ENCODE measurements at regions not wholly inside any gene's neighbourhood (a gene's known extent, or its start where the extent isn't known, plus 50 kb on each side); places are given as distances from the start of the nearest gene placed in this dataset.
"Not testable (repeated sequence)": the region's sequence is repeated elsewhere in the genome, so short reads cannot be mapped to it uniquely, and the experiment has no call there.

GRCh38 chrX:96575011-96575410 is 109.6 kb upstream of the DIAPH2 start:
- WGBS = 100% methylated on average over 1 of the region's 1 CpG
- no peak overlapping the region for H3K27ac ChIP-seq (ENCODE audit: low read depth, low read length)
- H3K4me1 ChIP-seq (ENCODE audit: insufficient read depth, low read length) = no peaks in the 10 kb centered on the region
- H3K4me3 ChIP-seq (ENCODE audit: low read length) = no peak overlapping the region
- no peaks in the 10 kb centered on the region for H3K27me3 ChIP-seq (ENCODE audit: insufficient read depth, low read length)
- H3K9ac ChIP-seq (ENCODE audit: low read depth, low read length) = no peak overlapping the region
- H3K36me3 ChIP-seq (ENCODE audit: insufficient read depth, low read length) = no peaks in the 10 kb centered on the region
- H3K9me3 ChIP-seq (ENCODE audit: insufficient read depth, low read depth, low read length) = no peaks in the 10 kb centered on the region

- Histone ChIP-seq H3K4me1 (ENCODE audit: insufficient read depth, low read length) (no peaks in the 10 kb centered on the region), H3K36me3 (ENCODE audit: insufficient read depth, low read length) (no peaks in the 10 kb centered on the region), H3K27ac (ENCODE audit: low read depth, low read length) (no peak overlapping the region), H3K9me3 (ENCODE audit: insufficient read depth, low read depth, low read length) (no peaks in the 10 kb centered on the region), H3K27me3 (ENCODE audit: insufficient read depth, low read length) (no peaks in the 10 kb centered on the region), H3K4me3 (ENCODE audit: low read length) (no peak overlapping the region), H3K9ac (ENCODE audit: low read depth, low read length) (no peak overlapping the region)
- WGBS = 98% methylated on average over 2 of the region's 2 CpGs
These were observed 108.3 kb upstream of the DIAPH2 start for GRCh38 chrX:96576368-96576767.

GRCh38 chrX:96578781-96579180 is 105.9 kb upstream of the DIAPH2 start:
- no peaks in the 10 kb centered on the region for H3K9me3 ChIP-seq (ENCODE audit: insufficient read depth, low read depth, low read length)
- no peak overlapping the region for H3K27ac ChIP-seq (ENCODE audit: low read depth, low read length)

GRCh38 chrX:96579252-96579651 is 105.4 kb upstream of the DIAPH2 start:
- Histone ChIP-seq H3K27ac (ENCODE audit: low read depth, low read length) (no peak overlapping the region), H3K36me3 (ENCODE audit: insufficient read depth, low read length) (no peaks in the 10 kb centered on the region), H3K9me3 (ENCODE audit: insufficient read depth, low read depth, low read length) (no peaks in the 10 kb centered on the region), H3K4me3 (ENCODE audit: low read length) (no peak overlapping the region), H3K9ac (ENCODE audit: low read depth, low read length) (no peak overlapping the region), H3K4me1 (ENCODE audit: insufficient read depth, low read length) (no peaks in the 10 kb centered on the region), H3K27me3 (ENCODE audit: insufficient read depth, low read length) (no peaks in the 10 kb centered on the region)

More at GRCh38 chrX:96578781-96579180, 105.9 kb upstream of the DIAPH2 start:
- Histone ChIP-seq H3K27me3 (ENCODE audit: insufficient read depth, low read length) (no peaks in the 10 kb centered on the region), H3K4me3 (ENCODE audit: low read length) (no peak overlapping the region), H3K4me1 (ENCODE audit: insufficient read depth, low read length) (no peaks in the 10 kb centered on the region), H3K9ac (ENCODE audit: low read depth, low read length) (no peak overlapping the region), H3K36me3 (ENCODE audit: insufficient read depth, low read length) (no peaks in the 10 kb centered on the region)

GRCh38 chrX:96590403-96590802 is 94.2 kb upstream of the DIAPH2 start:
- Histone ChIP-seq H3K27ac (ENCODE audit: low read depth, low read length) (no peak overlapping the region), H3K9ac (ENCODE audit: low read depth, low read length) (no peak overlapping the region), H3K27me3 (ENCODE audit: insufficient read depth, low read length) (no peaks in the 10 kb centered on the region), H3K9me3 (ENCODE audit: insufficient read depth, low read depth, low read length) (no peaks in the 10 kb centered on the region), H3K4me3 (ENCODE audit: low read length) (no peak overlapping the region), H3K4me1 (ENCODE audit: insufficient read depth, low read length) (no peaks in the 10 kb centered on the region), H3K36me3 (ENCODE audit: insufficient read depth, low read length) (no peaks in the 10 kb centered on the region)
- no CpG with 5 or more reads among the region's 2 CpGs for WGBS

- WGBS = 93% methylated on average over 2 of the region's 4 CpGs
- Histone ChIP-seq H3K4me3 (ENCODE audit: low read length) (no peak overlapping the region), H3K27ac (ENCODE audit: low read depth, low read length) (no peak overlapping the region), H3K4me1 (ENCODE audit: insufficient read depth, low read length) (no peaks in the 10 kb centered on the region), H3K9me3 (ENCODE audit: insufficient read depth, low read depth, low read length) (no peaks in the 10 kb centered on the region), H3K27me3 (ENCODE audit: insufficient read depth, low read length) (no peaks in the 10 kb centered on the region), H3K9ac (ENCODE audit: low read depth, low read length) (no peak overlapping the region), H3K36me3 (ENCODE audit: insufficient read depth, low read length) (no peaks in the 10 kb centered on the region)
These were observed 93.2 kb upstream of the DIAPH2 start for GRCh38 chrX:96591421-96591820.

GRCh38 chrX:96597847-96598246 is 86.8 kb upstream of the DIAPH2 start:
- H3K36me3 ChIP-seq (ENCODE audit: insufficient read depth, low read length); H3K4me3 ChIP-seq (ENCODE audit: low read length); H3K27ac ChIP-seq (ENCODE audit: low read depth, low read length); H3K27me3 ChIP-seq (ENCODE audit: insufficient read depth, low read length); H3K9me3 ChIP-seq (ENCODE audit: insufficient read depth, low read depth, low read length); H3K4me1 ChIP-seq (ENCODE audit: insufficient read depth, low read length); H3K9ac ChIP-seq (ENCODE audit: low read depth, low read length): not testable (repeated sequence)
- WGBS = over 99% methylated on average over 9 of the region's 9 CpGs

GRCh38 chrX:96611619-96612362 is 72.9 kb upstream of the DIAPH2 start:
- Histone ChIP-seq H3K36me3 (ENCODE audit: insufficient read depth, low read length) (no peaks in the 10 kb centered on the region), H3K27me3 (ENCODE audit: insufficient read depth, low read length) (no peaks in the 10 kb centered on the region), H3K9ac (ENCODE audit: low read depth, low read length) (no peak overlapping the region), H3K9me3 (ENCODE audit: insufficient read depth, low read depth, low read length) (no peaks in the 10 kb centered on the region), H3K4me1 (ENCODE audit: insufficient read depth, low read length) (no peaks in the 10 kb centered on the region), H3K4me3 (ENCODE audit: low read length) (no peak overlapping the region), H3K27ac (ENCODE audit: low read depth, low read length) (no peak overlapping the region)
- 77% methylated on average over 1 of the region's 3 CpGs for WGBS

GRCh38 chrX:96615448-96615847 is 69.2 kb upstream of the DIAPH2 start:
- Histone ChIP-seq H3K9me3 (ENCODE audit: insufficient read depth, low read depth, low read length) (no peaks in the 10 kb centered on the region), H3K27ac (ENCODE audit: low read depth, low read length) (no peak overlapping the region)
- WGBS = 91% methylated on average over 3 of the region's 4 CpGs

GRCh38 chrX:96619588-96619987 is 65.1 kb upstream of the DIAPH2 start:
- Histone ChIP-seq H3K4me3 (ENCODE audit: low read length) (no peak overlapping the region), H3K9ac (ENCODE audit: low read depth, low read length) (no peak overlapping the region), H3K27ac (ENCODE audit: low read depth, low read length) (no peak overlapping the region), H3K9me3 (ENCODE audit: insufficient read depth, low read depth, low read length) (no peaks in the 10 kb centered on the region), H3K4me1 (ENCODE audit: insufficient read depth, low read length) (no peaks in the 10 kb centered on the region), H3K27me3 (ENCODE audit: insufficient read depth, low read length) (no peaks in the 10 kb centered on the region), H3K36me3 (ENCODE audit: insufficient read depth, low read length) (no peaks in the 10 kb centered on the region)

More at GRCh38 chrX:96615448-96615847, 69.2 kb upstream of the DIAPH2 start:
- Histone ChIP-seq H3K27me3 (ENCODE audit: insufficient read depth, low read length) (no peaks in the 10 kb centered on the region), H3K9ac (ENCODE audit: low read depth, low read length) (no peak overlapping the region), H3K4me3 (ENCODE audit: low read length) (no peak overlapping the region), H3K4me1 (ENCODE audit: insufficient read depth, low read length) (no peaks in the 10 kb centered on the region), H3K36me3 (ENCODE audit: insufficient read depth, low read length) (no peaks in the 10 kb centered on the region)

GRCh38 chrX:96621811-96622210 is 62.8 kb upstream of the DIAPH2 start:
- Histone ChIP-seq H3K4me3 (ENCODE audit: low read length) (no peak overlapping the region), H3K4me1 (ENCODE audit: insufficient read depth, low read length) (no peaks in the 10 kb centered on the region), H3K27me3 (ENCODE audit: insufficient read depth, low read length) (no peaks in the 10 kb centered on the region), H3K9ac (ENCODE audit: low read depth, low read length) (no peak overlapping the region), H3K27ac (ENCODE audit: low read depth, low read length) (no peak overlapping the region), H3K9me3 (ENCODE audit: insufficient read depth, low read depth, low read length) (no peaks in the 10 kb centered on the region), H3K36me3 (ENCODE audit: insufficient read depth, low read length) (no peaks in the 10 kb centered on the region)
- 100% methylated on average over 1 of the region's 1 CpG for WGBS

Data from HUES64 (cell line).